HPDE6-E6E7 (cell line): ENCODE measurements at regions not wholly inside any gene's neighbourhood (a gene's known extent, or its start where the extent isn't known, plus 50 kb on each side); places are given as distances from the start of the nearest gene placed in this dataset.
"Not testable (repeated sequence)": the region's sequence is repeated elsewhere in the genome, so short reads cannot be mapped to it uniquely, and the experiment has no call there.

ENCODE experiments used
- DNase-seq: peaks from one replicate; pipeline ENCODE4 v3.0.0; 2011; ENCODE audit warnings: missing footprints; ENCODE audit errors: extremely low spot score

GRCh38 chr7:79953130-79953529 is 181.5 kb upstream of the GNAI1 start:
- no peak for DNase-seq

- no peak for DNase-seq
These were observed 182.2 kb upstream of the GNAI1 start for GRCh38 chr7:79952399-79952798.

GRCh38 chr7:79951415-79951814 is 183.2 kb upstream of the GNAI1 start:
- no peak for DNase-seq

DNA sequence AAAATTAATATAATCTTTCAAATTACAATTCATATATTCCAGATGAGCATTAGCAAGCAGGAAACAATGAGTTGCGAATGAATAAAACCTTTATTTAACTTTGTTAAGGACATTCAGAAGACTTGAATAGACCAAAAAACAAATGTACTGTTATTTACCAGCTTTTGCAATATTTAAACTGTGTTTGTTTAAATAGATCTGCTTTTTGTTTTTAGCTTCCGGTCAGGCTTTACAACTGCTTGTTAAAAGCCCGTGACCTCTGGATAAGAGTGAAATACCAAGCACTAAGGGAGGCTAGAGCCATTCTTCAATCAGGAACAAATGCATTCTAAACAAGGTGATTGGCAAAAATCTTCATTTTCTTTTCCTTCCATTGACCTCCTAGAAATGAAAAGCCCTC is 184.9 kb upstream of the GNAI1 start:
- DNase-seq, result no peak

- no peak for DNase-seq
These were observed 198.2 kb upstream of the GNAI1 start for GRCh38 chr7:79936281-79936983.

DNA sequence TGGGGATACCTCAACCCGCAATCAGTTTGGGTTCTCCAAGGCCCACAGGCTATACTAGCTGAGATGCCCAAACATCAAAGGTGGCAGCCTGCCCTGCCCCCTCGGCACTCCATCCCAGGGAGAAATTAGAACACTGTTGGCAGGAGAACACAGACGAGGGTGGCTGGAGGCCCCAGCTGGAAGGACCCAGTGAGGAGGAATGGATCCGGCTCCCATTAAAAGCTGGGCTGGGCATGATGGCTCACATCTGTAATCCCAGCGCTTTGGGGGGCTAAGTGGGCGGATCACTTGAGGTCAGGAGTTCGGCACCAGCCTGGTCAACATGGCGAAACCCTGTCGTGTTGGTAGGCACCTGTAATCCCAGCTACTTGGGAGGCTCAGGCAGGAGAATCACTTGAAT is 199.9 kb upstream of the GNAI1 start:
- no peak for DNase-seq

DNA sequence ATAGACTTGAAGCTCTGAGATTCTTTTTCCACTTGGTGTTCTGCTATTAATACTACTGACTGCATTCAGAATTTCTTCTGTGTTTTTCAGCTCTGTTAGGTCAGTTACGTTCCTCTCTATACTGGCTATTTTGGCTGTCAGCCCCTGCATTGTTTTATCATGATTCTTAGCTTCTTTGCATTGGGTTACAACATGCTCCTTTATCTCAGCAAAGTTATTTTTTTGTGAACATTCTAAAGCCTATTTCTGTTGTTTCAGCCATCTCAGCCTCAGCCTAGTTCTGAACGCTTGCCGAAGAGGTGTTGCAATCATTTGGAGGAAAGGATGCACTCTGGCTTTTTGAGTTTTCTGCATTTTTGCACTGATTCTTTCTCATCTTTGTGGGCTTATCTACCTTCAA is 201.5 kb upstream of the GNAI1 start:
- no peak for DNase-seq

DNA sequence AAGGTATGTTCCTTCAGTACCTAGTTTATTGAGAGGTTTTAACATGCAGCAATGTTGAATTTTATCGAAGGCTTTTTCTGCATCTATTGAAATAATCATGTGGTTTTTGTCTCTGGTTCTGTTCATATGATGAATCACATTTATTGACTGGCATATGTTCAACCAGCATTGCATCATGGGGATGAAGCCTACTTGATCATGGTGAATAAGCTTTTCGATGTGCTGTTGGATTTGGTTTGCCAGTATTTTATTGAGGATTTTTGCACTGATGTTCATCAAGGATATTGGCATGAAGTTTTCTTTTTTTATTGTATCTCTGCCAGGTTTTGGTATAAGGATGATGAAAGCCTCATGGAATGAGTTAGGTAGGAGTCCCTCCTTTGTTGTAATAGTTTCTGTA is 204.0 kb upstream of the GNAI1 start:
- DNase-seq, result no peak

GRCh38 chr7:79927116-79927515 is 207.5 kb upstream of the GNAI1 start:
- DNase-seq, result no peak

DNA sequence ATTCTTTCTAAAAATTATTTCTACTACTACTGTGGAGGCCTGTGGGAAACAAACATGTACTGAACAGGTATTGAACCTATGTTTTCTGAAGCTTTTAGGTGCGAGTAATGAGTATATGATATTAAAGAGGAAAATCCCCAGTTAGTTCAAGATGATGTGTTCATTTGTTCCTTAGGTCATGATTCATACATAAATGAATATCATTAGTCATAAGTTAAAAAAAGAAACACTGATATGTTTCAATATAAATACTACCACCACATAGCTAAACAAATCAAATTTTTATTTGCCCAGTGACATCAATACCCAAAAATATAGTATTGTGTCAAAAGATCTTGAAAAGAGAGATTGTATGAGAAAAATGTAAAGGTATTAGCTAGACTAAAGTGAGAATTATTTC is 210.7 kb upstream of the GNAI1 start:
- peak; percentile 11 for DNase-seq

GRCh38 chr7:79922894-79923293 is 211.7 kb upstream of the GNAI1 start:
- DNase-seq, result no peak

GRCh38 chr7:79921976-79922375 is 212.7 kb upstream of the GNAI1 start:
- no peak for DNase-seq

- DNase-seq, result not testable (repeated sequence)
These were observed 216.0 kb upstream of the GNAI1 start for GRCh38 chr7:79918632-79919031.

- DNase-seq, result not testable (repeated sequence)
These were observed 219.3 kb upstream of the GNAI1 start for GRCh38 chr7:79915346-79915745.

DNA sequence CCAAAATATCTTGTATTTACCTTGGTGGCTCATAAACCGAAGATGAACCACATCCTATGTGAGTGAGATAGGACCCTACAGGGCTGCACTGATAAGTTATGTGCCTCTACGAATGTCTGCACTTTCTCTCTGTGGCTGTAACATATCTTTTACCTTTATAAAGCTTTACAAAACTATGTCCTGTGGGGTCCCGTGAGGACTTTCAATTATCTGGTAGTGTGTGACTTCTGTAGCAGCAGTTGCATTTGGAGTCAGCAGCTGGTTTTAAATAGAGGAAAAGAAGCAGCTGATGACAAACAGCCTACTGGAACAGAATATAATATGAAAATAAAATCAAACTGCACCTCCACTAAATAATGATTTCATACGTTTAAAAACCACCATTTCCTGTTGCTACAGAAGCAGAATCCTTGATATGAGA is 222.4 kb upstream of the GNAI1 start:
- DNase-seq, result no peak

DNA sequence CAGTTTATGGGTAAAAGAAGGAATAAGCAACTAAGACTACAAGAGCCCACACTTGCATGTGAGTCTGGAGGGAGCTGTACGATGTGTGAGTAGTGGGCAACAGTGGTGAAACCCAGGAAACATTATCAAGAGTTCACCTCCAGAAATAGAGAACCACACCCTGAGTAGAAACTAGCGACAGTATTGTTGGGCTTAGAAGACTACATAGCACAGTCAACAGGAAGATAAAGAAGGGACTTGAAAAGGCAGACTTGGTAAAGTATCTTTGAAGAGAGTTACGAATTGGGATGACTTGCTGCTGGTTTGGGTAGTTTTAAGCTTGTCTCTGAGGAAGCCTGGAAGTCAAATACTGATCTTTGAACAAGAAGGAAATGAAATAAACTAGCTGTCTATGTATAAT is 223.2 kb upstream of the GNAI1 start:
- no peak for DNase-seq

GRCh38 chr7:79909176-79909575 is 225.5 kb upstream of the GNAI1 start:
- no peak for DNase-seq

DNA sequence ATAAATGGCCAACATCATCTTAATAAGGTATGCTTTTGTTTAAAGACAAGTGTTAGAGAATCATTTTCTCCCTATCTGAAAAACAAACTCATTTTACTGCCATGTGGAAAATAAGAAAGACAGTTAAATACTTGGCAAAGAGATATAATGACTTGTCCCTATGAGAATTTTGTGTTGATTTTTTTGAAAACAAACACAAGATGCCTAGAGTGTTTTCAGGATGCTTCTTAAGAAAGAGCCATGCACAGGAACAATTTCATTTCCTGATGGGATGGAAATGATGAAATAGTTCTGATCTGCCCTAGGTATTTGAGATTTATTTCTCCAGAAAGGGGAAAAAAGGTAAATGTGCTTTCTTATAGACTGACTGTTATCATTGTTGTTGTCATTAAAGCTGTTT is 237.5 kb upstream of the GNAI1 start:
- no peak for DNase-seq

DNA sequence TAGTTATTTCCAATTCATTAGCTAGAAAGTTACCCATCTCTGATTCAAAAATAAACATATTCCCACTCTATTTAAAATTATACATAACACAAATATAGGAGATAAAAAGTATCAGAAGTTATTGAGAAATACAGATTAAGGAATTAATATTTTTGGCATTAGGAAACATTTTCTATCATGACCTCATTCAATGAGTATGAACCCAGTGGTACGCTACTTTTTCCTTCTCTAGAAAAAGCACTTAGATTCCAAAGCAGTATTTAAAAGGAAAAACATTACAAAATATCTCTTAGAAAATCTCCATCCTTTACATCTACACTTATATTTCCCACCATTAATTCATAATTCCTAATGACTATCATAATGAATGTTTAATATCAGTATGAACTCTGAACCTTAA is 240.6 kb upstream of the GNAI1 start:
- no peak for DNase-seq

DNA sequence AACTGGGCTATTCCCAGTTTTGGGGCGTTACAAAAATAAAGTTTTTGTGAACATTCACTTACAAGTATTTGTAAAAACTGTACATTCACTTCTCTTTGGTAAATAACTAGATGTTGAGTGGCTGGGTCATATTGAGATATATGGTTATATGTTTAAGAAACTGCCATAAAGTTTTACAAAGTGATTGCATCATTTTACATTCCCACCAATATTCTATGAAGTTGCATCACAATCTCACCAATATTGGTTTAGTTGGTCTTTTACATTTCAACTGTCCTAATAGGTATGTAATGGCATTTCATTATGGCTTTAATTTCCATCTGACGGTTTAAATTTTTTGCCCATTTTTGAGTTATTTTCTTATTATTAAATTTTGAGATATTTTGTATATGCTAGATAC is 251.7 kb upstream of the GNAI1 start:
- no peak for DNase-seq

DNA sequence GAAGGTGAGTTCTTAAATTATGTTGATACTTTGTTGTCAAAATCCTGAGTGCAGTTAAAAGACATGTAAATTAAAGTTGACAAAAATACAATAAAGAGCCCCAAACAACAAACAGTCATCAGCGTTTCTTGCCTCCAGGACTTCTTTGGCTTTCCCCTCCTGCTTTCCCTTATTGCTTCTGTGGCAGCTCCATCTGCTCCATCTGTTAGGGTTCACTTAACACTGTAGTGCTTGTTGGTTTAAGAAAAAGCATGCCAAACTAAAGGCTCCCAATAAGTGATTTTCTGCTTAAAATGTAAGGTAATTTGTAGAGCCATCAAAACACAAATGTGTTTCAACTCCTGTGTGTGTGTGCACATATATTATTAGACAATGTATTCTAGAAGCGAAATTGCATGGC is 254.3 kb upstream of the GNAI1 start:
- no peak for DNase-seq

- no peak for DNase-seq
These were observed 256.7 kb upstream of the GNAI1 start for GRCh38 chr7:79877874-79878465.

- DNase-seq, result peak; percentile 1
These were observed 257.8 kb upstream of the GNAI1 start for GRCh38 chr7:79876848-79877252.

DNA sequence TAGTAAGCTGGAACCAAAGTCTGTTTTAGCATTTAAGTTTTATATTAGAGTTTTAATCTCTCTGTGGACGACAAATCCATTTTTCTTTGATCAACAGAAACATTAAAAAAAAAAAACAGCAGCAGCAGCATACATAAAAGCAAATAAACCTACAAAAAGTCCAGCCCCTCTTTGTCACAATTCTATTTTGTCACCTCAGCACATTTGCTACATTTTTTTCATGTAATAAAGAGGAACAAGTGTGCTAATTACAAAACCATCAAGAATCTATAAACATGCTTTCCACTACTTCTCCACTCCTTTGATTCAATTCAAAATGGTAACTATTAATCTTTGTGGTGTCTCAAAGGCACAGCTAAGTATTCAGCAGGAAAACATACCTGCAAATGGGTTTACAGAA is 259.8 kb upstream of the GNAI1 start:
- DNase-seq, result no peak
